Endodermal cell (in vitro differentiated cells): ENCODE measurements at regions not wholly inside any gene's neighbourhood (a gene's known extent, or its start where the extent isn't known, plus 50 kb on each side); places are given as distances from the start of the nearest gene placed in this dataset.

Experiments
- DNase-seq: peaks from one replicate; pipeline ENCODE4 v3.0.0-alpha.2; 2017
- H3K27ac ChIP-seq: 2 replicates; pipeline ENCODE4 v1.5.1; 2013; ENCODE audit warnings: mild to moderate bottlenecking, low read depth, low read length, moderate library complexity
- H3K27me3 ChIP-seq: 2 replicates; pipeline ENCODE4 v1.6.1; 2013; ENCODE audit warnings: mild to moderate bottlenecking, low read length, moderate library complexity; ENCODE audit not compliant: insufficient read depth, control insufficient read depth, poor library complexity, severe bottlenecking
- H3K36me3 ChIP-seq: 2 replicates; pipeline ENCODE4 v1.7.0; 2013; ENCODE audit warnings: mild to moderate bottlenecking, low read length, moderate library complexity; ENCODE audit not compliant: control insufficient read depth, insufficient read depth
- H3K4me1 ChIP-seq: one replicate; pipeline ENCODE4 v1.7.0; 2013; ENCODE audit warnings: low read length; ENCODE audit not compliant: control insufficient read depth, insufficient read depth
- H3K4me3 ChIP-seq: 2 replicates; pipeline ENCODE4 v1.5.1; 2013; ENCODE audit warnings: mild to moderate bottlenecking, low read length, moderate library complexity
- H3K9ac ChIP-seq: 2 replicates; pipeline ENCODE4 v1.6.1; 2013; ENCODE audit warnings: mild to moderate bottlenecking, low read length, moderate library complexity; ENCODE audit not compliant: poor library complexity, severe bottlenecking; ENCODE audit errors: extremely low read depth
- H3K9me3 ChIP-seq: 2 replicates; pipeline ENCODE4 v1.6.1; 2013; ENCODE audit warnings: mild to moderate bottlenecking, low read length, moderate library complexity; ENCODE audit not compliant: control insufficient read depth
- H3K27ac Mint-ChIP-seq: 2 replicates; pipeline ENCODE4 v1.8.0; 2020; ENCODE audit warnings: mixed read lengths
- H3K27me3 Mint-ChIP-seq: 2 replicates; pipeline ENCODE4 v1.8.0; 2021; ENCODE audit warnings: mild to moderate bottlenecking, mixed read lengths; ENCODE audit not compliant: insufficient read depth
- H3K36me3 Mint-ChIP-seq: 2 replicates; pipeline ENCODE4 v1.8.0; 2020; ENCODE audit warnings: low read depth, mixed read lengths
- H3K4me1 Mint-ChIP-seq: 2 replicates; pipeline ENCODE4 v1.8.0; 2020; ENCODE audit warnings: mixed read lengths
- H3K4me3 Mint-ChIP-seq: 2 replicates; pipeline ENCODE4 v1.8.0; 2020; ENCODE audit warnings: mild to moderate bottlenecking, moderate library complexity, mixed read lengths
- H3K9me3 Mint-ChIP-seq: 2 replicates; pipeline ENCODE4 v1.8.0; 2020; ENCODE audit warnings: mild to moderate bottlenecking, mixed read lengths
- CTCF ChIP-seq: fragments of 200-600 bp; sonication (generic); conservative IDR thresholded peaks from 2 replicates; pipeline ENCODE4 v1.5.0; 2021; ENCODE audit warnings: antibody characterized with exemption, mild to moderate bottlenecking
- WGBS, 2 experiments: methylation state at CpG; one replicate each; pipeline versions ENCODE4 v1.1.5 to v1.1.7; 2013; ENCODE audit warnings: missing lambda C conversion rate in 2 of 2, mixed read lengths in 1 of 2; ENCODE audit not compliant: insufficient coverage in 1 of 2, insufficient read length in 1 of 2; 5-methylcytosine and 5-hydroxymethylcytosine counted together

GRCh38 chr15:98326804-98327203 lies 321.5 kb upstream of the IGF1R start:
- WGBS, 2 experiments, result 65 to 73% methylated on average over 4 to 5 of the region's 5 CpGs
- peaks cover 34% of the 10 kb centered on the region for H3K9me3 Mint-ChIP-seq
- H3K4me1 Mint-ChIP-seq, result peaks cover 1% of the 10 kb centered on the region
- no peaks in the 10 kb centered on the region for H3K27me3 Mint-ChIP-seq
- TF ChIP-seq CTCF, result no peak
- no peak overlapping the region for H3K9ac ChIP-seq
- no peak overlapping the region for H3K27ac Mint-ChIP-seq
- no peaks in the 10 kb centered on the region for H3K4me1 ChIP-seq
- H3K9me3 ChIP-seq, result peaks cover 9% of the 10 kb centered on the region
- H3K27ac ChIP-seq, result no peak overlapping the region
- H3K4me3 Mint-ChIP-seq, result no peak overlapping the region
- H3K36me3 Mint-ChIP-seq, result no peaks in the 10 kb centered on the region
- H3K4me3 ChIP-seq, result no peak overlapping the region
- H3K36me3 ChIP-seq, result no peaks in the 10 kb centered on the region
- no peaks in the 10 kb centered on the region for H3K27me3 ChIP-seq
- DNase-seq, result no peak

GRCh38 chr15:98330258-98330657 lies 318.1 kb upstream of the IGF1R start:
- no peak for TF ChIP-seq CTCF
- Mint-ChIP-seq H3K4me1 (no peaks in the 10 kb centered on the region), H3K27me3 (no peaks in the 10 kb centered on the region), H3K36me3 (no peaks in the 10 kb centered on the region), H3K27ac (no peak overlapping the region), H3K9me3 (peaks cover 21% of the 10 kb centered on the region), H3K4me3 (no peak overlapping the region)
- no peak overlapping the region for H3K27ac ChIP-seq
- H3K9ac ChIP-seq, result no peak overlapping the region
- H3K36me3 ChIP-seq, result no peaks in the 10 kb centered on the region
- no peak overlapping the region for H3K4me3 ChIP-seq
- DNase-seq, result no peak
- WGBS, 2 experiments, result 75 to 76% methylated on average over 5 to 8 of the region's 8 CpGs
- no peaks in the 10 kb centered on the region for H3K4me1 ChIP-seq
- no peaks in the 10 kb centered on the region for H3K27me3 ChIP-seq
- peaks cover 2% of the 10 kb centered on the region for H3K9me3 ChIP-seq

GRCh38 chr15:98330692-98331435 lies 317.5 kb upstream of the IGF1R start:
- Histone ChIP-seq H3K9ac (no peak overlapping the region), H3K36me3 (no peaks in the 10 kb centered on the region), H3K4me3 (no peak overlapping the region), H3K27me3 (no peaks in the 10 kb centered on the region), H3K27ac (no peak overlapping the region), H3K9me3 (no peaks in the 10 kb centered on the region), H3K4me1 (no peaks in the 10 kb centered on the region)
- no peaks in the 10 kb centered on the region for H3K4me1 Mint-ChIP-seq
- no peak overlapping the region for H3K27ac Mint-ChIP-seq
- no peak overlapping the region for H3K4me3 Mint-ChIP-seq
- TF ChIP-seq CTCF, result no peak
- 84 to 88% methylated on average over 5 to 10 of the region's 10 CpGs for WGBS, 2 experiments
- no peaks in the 10 kb centered on the region for H3K36me3 Mint-ChIP-seq
- peaks cover 15% of the 10 kb centered on the region for H3K9me3 Mint-ChIP-seq
- H3K27me3 Mint-ChIP-seq, result no peaks in the 10 kb centered on the region
- no peak for DNase-seq
